Limb (tissue), 2 donors: ENCODE measurements at regions not wholly inside any gene's neighbourhood (a gene's known extent, or its start where the extent isn't known, plus 50 kb on each side); places are given as distances from the start of the nearest gene placed in this dataset.
A peak's percentile ranks its signal among the peaks of the same experiment; 100 is the strongest.

Experiments
- DNase-seq, 2 donors: peaks; one replicate each; pipeline ENCODE4 v3.0.0-alpha.2; 2016; ENCODE audit errors: extremely low spot score in 2 of 2

- peak in 1 of 2 donors; percentile 29 for DNase-seq
Observed at GRCh38 chr1:87165177-87165576, 163.5 kb upstream of the LMO4 start.

GRCh38 chr1:87167157-87167789 is 161.4 kb upstream of the LMO4 start:
- DNase-seq, result no peak

GRCh38 chr1:87167848-87168525 is 160.7 kb upstream of the LMO4 start:
- no peak for DNase-seq

- peak in 1 of 2 donors; percentile 36 for DNase-seq
Observed at GRCh38 chr1:87169263-87169910, 159.3 kb upstream of the LMO4 start.

- DNase-seq, result no peak
Observed at GRCh38 chr1:87170157-87170556, 158.5 kb upstream of the LMO4 start.

- DNase-seq, result no peak
Observed at GRCh38 chr1:87170931-87171598, 157.6 kb upstream of the LMO4 start.

- DNase-seq, result no peak
Observed at GRCh38 chr1:87173231-87173630, 155.4 kb upstream of the LMO4 start.

GRCh38 chr1:87174724-87175245 is 153.9 kb upstream of the LMO4 start:
- no peak for DNase-seq

GRCh38 chr1:87176087-87176486 is 152.6 kb upstream of the LMO4 start:
- DNase-seq, result no peak

- DNase-seq, result no peak
Observed at GRCh38 chr1:87176514-87176913, 152.2 kb upstream of the LMO4 start.

GRCh38 chr1:87178441-87178840 is 150.2 kb upstream of the LMO4 start:
- no peak for DNase-seq

GRCh38 chr1:87179076-87179810 is 149.4 kb upstream of the LMO4 start:
- no peak for DNase-seq

- no peak for DNase-seq
Observed at GRCh38 chr1:87179851-87180519, 148.7 kb upstream of the LMO4 start.

GRCh38 chr1:87180682-87181081 is 148.0 kb upstream of the LMO4 start:
- DNase-seq, result no peak

GRCh38 chr1:87182611-87183010 is 146.1 kb upstream of the LMO4 start:
- DNase-seq, result no peak

- DNase-seq, result no peak
Observed at GRCh38 chr1:87185077-87185476, 143.6 kb upstream of the LMO4 start.

- no peak for DNase-seq
Observed at GRCh38 chr1:87186346-87186745, 142.3 kb upstream of the LMO4 start.

- no peak for DNase-seq
Observed at GRCh38 chr1:87188640-87189039, 140.0 kb upstream of the LMO4 start.

- no peak for DNase-seq
Observed at GRCh38 chr1:87190402-87190801, 138.3 kb upstream of the LMO4 start.

- DNase-seq, result no peak
Observed at GRCh38 chr1:87191646-87192045, 137.0 kb upstream of the LMO4 start.

- no peak for DNase-seq
Observed at GRCh38 chr1:87194271-87194774, 134.4 kb upstream of the LMO4 start.
